HepG2 (cell line): ENCODE measurements at regions not wholly inside any gene's neighbourhood (a gene's known extent, or its start where the extent isn't known, plus 50 kb on each side); places are given as distances from the start of the nearest gene placed in this dataset.

ENCODE experiments used
- ATAC-seq: fragments of 200-7000 bp; cut with Tn5 transposase; 3 replicates; pipeline ENCODE4 v1.9.1; 2020; ENCODE audit warnings: mild to moderate bottlenecking, moderate library complexity
- BruUV-seq: library from RNA; stranded (reverse); fragments of 400-500 nt; replicated peaks from 2 replicates; lab custom pipeline; 2021; lab: Mats Ljungman, UMichigan
- CTCF ChIA-PET: fragments of 300-600 bp; formaldehyde crosslinking; extraction: SDS; loops from one replicate; lab custom pipeline; 2021; ENCODE audit warnings: low total read pairs, inconsistent platforms, low intra/inter-chr PET ratio; lab: Yijun Ruan, JAX
- POLR2A ChIA-PET: fragments of 350-600 bp; sonication (Branson Sonifier 250); formaldehyde crosslinking; loops from one replicate; lab custom pipeline; 2020; ENCODE audit warnings: antibody characterized with exemption, inconsistent platforms; lab: Yijun Ruan, JAX
- DNase-seq: peaks from one replicate; pipeline ENCODE4 v3.0.0-alpha.2; 2015; ENCODE audit warnings: low spot score
- FAIRE-seq: peaks from 3 replicates; lab custom pipeline; 2011; peaks lifted over from hg19 to GRCh38; lab: Jason Lieb, UNC
- H2AFZ ChIP-seq: one replicate; pipeline ENCODE4 v1.6.1; 2011; ENCODE audit warnings: low read length, inconsistent platforms
- H3K27ac ChIP-seq: fragments of 300-600 bp; 3 replicates; pipeline ENCODE4 v1.8.0; 2011; ENCODE audit warnings: mixed run types, mild to moderate bottlenecking, mixed read lengths, low read length, inconsistent platforms; ENCODE audit not compliant: insufficient read depth; ENCODE audit errors: extremely low read length
- H3K27me3 ChIP-seq, 2 experiments: fragments of 200-600 bp in 1 of 2; 2 replicates in 1 of 2; 3 replicates in 1 of 2; pipeline versions ENCODE4 v1.6.0 to v1.8.0; 2011; ENCODE audit warnings: low read length in 2 of 2, mild to moderate bottlenecking in 2 of 2, moderate library complexity in 2 of 2, inconsistent platforms in 1 of 2; ENCODE audit not compliant: insufficient read depth in 2 of 2, control insufficient read depth in 1 of 2
- H3K36me3 ChIP-seq, 2 experiments: fragments of 200-600 bp in 1 of 2; replicated peaks in 1 of 2; 2 replicates in 1 of 2; 3 replicates in 1 of 2; pipeline versions ENCODE4 v1.5.1 to v1.8.0; 2011; ENCODE audit warnings: low read length in 2 of 2, inconsistent platforms in 1 of 2; ENCODE audit not compliant: insufficient read depth in 2 of 2, control insufficient read depth in 1 of 2
- H3K4me1 ChIP-seq: 2 replicates; pipeline ENCODE4 v1.5.1; 2012; ENCODE audit warnings: low read length, inconsistent platforms; ENCODE audit not compliant: insufficient read depth
- H3K4me2 ChIP-seq: 2 replicates; pipeline ENCODE4 v1.6.0; 2011; ENCODE audit warnings: low read depth, low read length, inconsistent platforms
- H3K4me3 ChIP-seq, 3 experiments: fragments of 200-600 bp in 1 of 3; sonication (generic), shearing (Covaris generic) in 1 of 3; replicated peaks in 1 of 3; 2 replicates each; pipeline ENCODE4 v1.5.1; 2011 to 2016; ENCODE audit warnings: low read length in 3 of 3, inconsistent platforms in 2 of 3, low read depth in 2 of 3, mild to moderate bottlenecking in 2 of 3, control low read depth in 1 of 3, mixed read lengths in 1 of 3; ENCODE audit not compliant: insufficient read depth in 1 of 3
- H3K79me2 ChIP-seq: one replicate; pipeline ENCODE4 v1.6.1; 2011; ENCODE audit warnings: low read length, inconsistent platforms; ENCODE audit not compliant: insufficient read depth
- H3K9ac ChIP-seq: 2 replicates; pipeline ENCODE4 v1.6.0; 2011; ENCODE audit warnings: mild to moderate bottlenecking, low read depth, low read length, inconsistent platforms; ENCODE audit not compliant: insufficient read depth
- H3K9me3 ChIP-seq: 2 replicates; pipeline ENCODE4 v1.5.1; 2012; ENCODE audit warnings: mild to moderate bottlenecking, low read length
- H4K20me1 ChIP-seq: 2 replicates; pipeline ENCODE4 v1.6.0; 2011; ENCODE audit warnings: inconsistent platforms, mild to moderate bottlenecking, low read length, moderate library complexity; ENCODE audit not compliant: insufficient read depth
- CEBPB ChIP-seq: IDR thresholded peaks from 2 replicates; pipeline ENCODE4 v1.6.1; 2011; ENCODE audit warnings: low read depth, low read length, improper control_type of control experiment, borderline replicate concordance
- ESRRA ChIP-seq: sonication (generic); formaldehyde crosslinking; IDR thresholded peaks from 2 replicates; pipeline ENCODE4 v1.5.1; 2020; ENCODE audit warnings: mild to moderate bottlenecking, low read depth, missing genetic modification reagents
- HOXA9 ChIP-seq: sonication (generic); formaldehyde crosslinking; IDR thresholded peaks from 2 replicates; pipeline ENCODE4 v1.8.1; 2022; ENCODE audit warnings: missing genetic modification reagents, mild to moderate bottlenecking, moderate library complexity, borderline replicate concordance
- NCOA1 ChIP-seq: sonication (generic); formaldehyde crosslinking; IDR thresholded peaks from 2 replicates; pipeline ENCODE4 v1.9.0; 2021; ENCODE audit warnings: missing genetic modification reagents
- RBAK ChIP-seq: sonication (generic); formaldehyde crosslinking; IDR thresholded peaks from 2 replicates; pipeline ENCODE4 v1.5.1; 2020; ENCODE audit warnings: mild to moderate bottlenecking, missing genetic modification reagents
- SRSF9 ChIP-seq: fragments of 200-400 bp; formaldehyde crosslinking; IDR thresholded peaks from 2 replicates; pipeline ENCODE4 v1.6.1; 2018; ENCODE audit warnings: borderline replicate concordance, mild to moderate bottlenecking, low read depth, low read length; ENCODE audit not compliant: insufficient read depth, poor library complexity, severe bottlenecking
- TCF7L2 ChIP-seq: IDR thresholded peaks from 2 replicates; pipeline ENCODE4 v1.6.1; 2011; ENCODE audit warnings: mild to moderate bottlenecking, low read depth, low read length, moderate library complexity
- ZFP91 ChIP-seq: sonication (generic); formaldehyde crosslinking; IDR thresholded peaks from 2 replicates; pipeline ENCODE4 v1.9.0; 2022; ENCODE audit warnings: missing genetic modification reagents, mild to moderate bottlenecking, borderline replicate concordance
- ZNF292 ChIP-seq: sonication (generic); formaldehyde crosslinking; IDR thresholded peaks from 2 replicates; pipeline ENCODE4 v1.8.1; 2022; ENCODE audit warnings: mild to moderate bottlenecking, low read depth, missing genetic modification reagents, borderline replicate concordance
- ZNF382 ChIP-seq: sonication (generic); formaldehyde crosslinking; IDR thresholded peaks from 2 replicates; pipeline ENCODE4 v1.5.0; 2020; ENCODE audit warnings: missing genetic modification reagents, mild to moderate bottlenecking, borderline replicate concordance
- ZNF710 ChIP-seq: sonication (generic); formaldehyde crosslinking; IDR thresholded peaks from 2 replicates; pipeline ENCODE4 v1.5.0; 2020; ENCODE audit warnings: mild to moderate bottlenecking, missing genetic modification reagents, borderline replicate concordance
- ZNF749 ChIP-seq: sonication (generic); formaldehyde crosslinking; IDR thresholded peaks from 2 replicates; pipeline ENCODE4 v1.8.0; 2022; ENCODE audit warnings: mild to moderate bottlenecking, missing genetic modification reagents, moderate library complexity, borderline replicate concordance
- WGBS: methylation state at CpG from one replicate; pipeline ENCODE4 v1.1.6; 2017; ENCODE audit warnings: low lambda C conversion rate; 5-methylcytosine and 5-hydroxymethylcytosine counted together
- in situ Hi-C: cut with HindIII; loops from 2 replicates; pipeline ENCODE4 v1.10.0; 2017; ENCODE audit warnings: low pct_unique_long_range_greater_than_20kb; ENCODE audit not compliant: extremely low pct_ligation_motif_present
- intact Hi-C: fragments of 100-400 bp; cut with micrococcal nuclease; formaldehyde crosslinking; loops from one replicate; pipeline ENCODE4 v1.10.0; 2022; ENCODE audit not compliant: unreplicated experiment

- TF ChIP-seq ZNF749 (CRISPR knock-in tag), result no peak
- TF ChIP-seq HOXA9 (CRISPR knock-in tag), result no peak
- TF ChIP-seq ESRRA (CRISPR knock-in tag), result no peak
- TF ChIP-seq ZNF292 (CRISPR knock-in tag), result no peak
- TF ChIP-seq NCOA1 (CRISPR knock-in tag), result no peak
- TF ChIP-seq SRSF9, result no peak
- TF ChIP-seq RBAK (CRISPR knock-in tag), result no peak
- no peak for TF ChIP-seq ZNF382 (CRISPR knock-in tag)
- TF ChIP-seq TCF7L2, result no peak
- TF ChIP-seq ZFP91 (CRISPR knock-in tag), result no peak
- no peak for TF ChIP-seq ZNF710 (CRISPR knock-in tag)
- TF ChIP-seq CEBPB, result no peak
- BruUV-seq, result no TSS peak
- intact Hi-C loops (no loop called here), in situ Hi-C loops (no loop called here)
- no peaks in the 10 kb centered on the region for H3K9me3 ChIP-seq
- no peak overlapping the region for H3K4me3 ChIP-seq
- no peaks in the 10 kb centered on the region for H3K36me3 ChIP-seq
- 17% methylated on average over 1 of the region's 1 CpG for WGBS
- no peaks in the 10 kb centered on the region for H3K4me1 ChIP-seq
- ChIA-PET CTCF (no interaction called here), POLR2A (no interaction called here)
- H3K27me3 ChIP-seq, result no peaks in the 10 kb centered on the region; a peak in 1 of 5 replicates
- H3K27ac ChIP-seq, result no peak overlapping the region
- ATAC-seq, result no peak
- H2AFZ ChIP-seq, result no peak overlapping the region
- no peak for DNase-seq
- no peaks in the 10 kb centered on the region for H4K20me1 ChIP-seq
- no peak for FAIRE-seq
- no peak overlapping the region for H3K4me2 ChIP-seq
- no peak overlapping the region for H3K9ac ChIP-seq
- no peaks in the 10 kb centered on the region for H3K79me2 ChIP-seq
Measured at GRCh38 chr2:7899923-7900322, 781.9 kb upstream of the ID2 start.
